Ishikawa (cell line): ENCODE measurements at regions not wholly inside any gene's neighbourhood (a gene's known extent, or its start where the extent isn't known, plus 50 kb on each side); places are given as distances from the start of the nearest gene placed in this dataset.

ENCODE experiments used
- CEBPB ChIP-seq: IDR thresholded peaks from 2 replicates; pipeline ENCODE4 v1.6.1; 2012
- CREB1 ChIP-seq: IDR thresholded peaks from 2 replicates; pipeline ENCODE4 v1.6.1; 2012; ENCODE audit warnings: low read depth
- EGR1 ChIP-seq: IDR thresholded peaks from 2 replicates; pipeline ENCODE4 v1.6.1; 2012
- EP300 ChIP-seq: IDR thresholded peaks from 2 replicates; pipeline ENCODE4 v1.6.1; 2012; ENCODE audit warnings: borderline replicate concordance
- FOXM1 ChIP-seq: IDR thresholded peaks from 2 replicates; pipeline ENCODE4 v1.6.1; 2012; ENCODE audit warnings: low read depth, borderline replicate concordance
- MAX ChIP-seq: IDR thresholded peaks from 2 replicates; pipeline ENCODE4 v1.6.1; 2012
- NFIC ChIP-seq: IDR thresholded peaks from 2 replicates; pipeline ENCODE4 v1.6.1; 2012
- RAD21 ChIP-seq: IDR thresholded peaks from 2 replicates; pipeline ENCODE4 v1.6.1; 2012; ENCODE audit warnings: low read depth
- TAF1 ChIP-seq: IDR thresholded peaks from 2 replicates; pipeline ENCODE4 v1.6.1; 2012; ENCODE audit warnings: low read depth, mild to moderate bottlenecking
- TCF12 ChIP-seq: IDR thresholded peaks from 2 replicates; pipeline ENCODE4 v1.6.1; 2012; ENCODE audit warnings: low read depth
- TEAD4 ChIP-seq: IDR thresholded peaks from 2 replicates; pipeline ENCODE4 v1.6.1; 2012
- YY1 ChIP-seq: IDR thresholded peaks from 2 replicates; pipeline ENCODE4 v1.6.1; 2012; ENCODE audit warnings: low read depth
- ZBTB7A ChIP-seq: IDR thresholded peaks from 2 replicates; pipeline ENCODE4 v1.6.1; 2012; ENCODE audit warnings: low read depth
- TF ChIP-seq, protein P1 (sequence below): IDR thresholded peaks from 2 replicates; pipeline ENCODE4 v1.6.1; 2012; ENCODE audit warnings: low read depth, mild to moderate bottlenecking
- TF ChIP-seq, protein P2 (sequence below): IDR thresholded peaks from 2 replicates; pipeline ENCODE4 v1.6.1; 2012

DNA sequence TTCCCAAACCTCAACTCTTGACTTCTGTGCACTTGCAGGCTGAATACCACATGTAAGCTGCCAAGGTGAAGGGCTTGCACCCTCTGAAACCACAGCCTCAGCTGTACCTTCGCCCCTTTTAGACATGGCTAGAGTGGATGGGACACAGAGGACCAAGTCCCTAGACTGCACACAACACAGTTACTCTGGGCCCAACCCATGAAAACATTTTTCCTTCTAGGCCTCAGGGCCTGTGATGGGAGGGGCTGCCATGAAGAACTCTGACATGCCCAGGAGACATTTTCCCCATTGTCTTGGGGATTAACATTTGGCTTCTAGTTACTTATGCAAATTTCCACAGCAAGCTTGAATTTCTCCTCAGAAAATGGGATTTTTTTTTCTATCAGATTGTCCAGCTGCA lies 331.0 kb upstream of the RGMB start:
- no peak for TF ChIP-seq CEBPB
- TF ChIP-seq TCF12, result no peak
- TF ChIP-seq MAX, result no peak
- TF ChIP-seq, protein P1, sequence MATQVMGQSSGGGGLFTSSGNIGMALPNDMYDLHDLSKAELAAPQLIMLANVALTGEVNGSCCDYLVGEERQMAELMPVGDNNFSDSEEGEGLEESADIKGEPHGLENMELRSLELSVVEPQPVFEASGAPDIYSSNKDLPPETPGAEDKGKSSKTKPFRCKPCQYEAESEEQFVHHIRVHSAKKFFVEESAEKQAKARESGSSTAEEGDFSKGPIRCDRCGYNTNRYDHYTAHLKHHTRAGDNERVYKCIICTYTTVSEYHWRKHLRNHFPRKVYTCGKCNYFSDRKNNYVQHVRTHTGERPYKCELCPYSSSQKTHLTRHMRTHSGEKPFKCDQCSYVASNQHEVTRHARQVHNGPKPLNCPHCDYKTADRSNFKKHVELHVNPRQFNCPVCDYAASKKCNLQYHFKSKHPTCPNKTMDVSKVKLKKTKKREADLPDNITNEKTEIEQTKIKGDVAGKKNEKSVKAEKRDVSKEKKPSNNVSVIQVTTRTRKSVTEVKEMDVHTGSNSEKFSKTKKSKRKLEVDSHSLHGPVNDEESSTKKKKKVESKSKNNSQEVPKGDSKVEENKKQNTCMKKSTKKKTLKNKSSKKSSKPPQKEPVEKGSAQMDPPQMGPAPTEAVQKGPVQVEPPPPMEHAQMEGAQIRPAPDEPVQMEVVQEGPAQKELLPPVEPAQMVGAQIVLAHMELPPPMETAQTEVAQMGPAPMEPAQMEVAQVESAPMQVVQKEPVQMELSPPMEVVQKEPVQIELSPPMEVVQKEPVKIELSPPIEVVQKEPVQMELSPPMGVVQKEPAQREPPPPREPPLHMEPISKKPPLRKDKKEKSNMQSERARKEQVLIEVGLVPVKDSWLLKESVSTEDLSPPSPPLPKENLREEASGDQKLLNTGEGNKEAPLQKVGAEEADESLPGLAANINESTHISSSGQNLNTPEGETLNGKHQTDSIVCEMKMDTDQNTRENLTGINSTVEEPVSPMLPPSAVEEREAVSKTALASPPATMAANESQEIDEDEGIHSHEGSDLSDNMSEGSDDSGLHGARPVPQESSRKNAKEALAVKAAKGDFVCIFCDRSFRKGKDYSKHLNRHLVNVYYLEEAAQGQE, result no peak
- TF ChIP-seq YY1, result no peak
- TF ChIP-seq FOXM1, result no peak

DNA sequence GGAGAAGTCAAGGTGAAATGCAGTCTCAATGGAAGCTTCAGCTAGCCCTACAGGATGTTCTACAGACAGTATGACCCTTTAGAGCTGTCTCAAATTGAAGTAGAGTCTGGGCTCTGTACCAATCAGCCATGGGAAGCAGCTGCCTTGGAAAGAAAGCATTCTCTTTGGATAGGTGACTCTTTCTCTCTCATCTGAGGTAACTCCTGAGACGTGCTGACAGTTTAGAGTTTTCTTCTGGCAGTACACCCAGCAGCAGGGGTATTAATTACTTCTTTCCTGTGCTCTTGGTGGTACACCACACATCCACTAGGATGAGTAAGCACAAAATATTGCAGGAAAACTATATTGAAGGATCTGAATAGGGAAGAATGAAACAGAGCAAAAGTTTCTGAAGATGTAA lies 329.6 kb upstream of the RGMB start:
- TF ChIP-seq CEBPB (no peak), EP300 (no peak), FOXM1 (no peak), CREB1 (no peak), MAX (no peak), EGR1 (no peak), NFIC (no peak)
- TF ChIP-seq, protein P1, result no peak

DNA sequence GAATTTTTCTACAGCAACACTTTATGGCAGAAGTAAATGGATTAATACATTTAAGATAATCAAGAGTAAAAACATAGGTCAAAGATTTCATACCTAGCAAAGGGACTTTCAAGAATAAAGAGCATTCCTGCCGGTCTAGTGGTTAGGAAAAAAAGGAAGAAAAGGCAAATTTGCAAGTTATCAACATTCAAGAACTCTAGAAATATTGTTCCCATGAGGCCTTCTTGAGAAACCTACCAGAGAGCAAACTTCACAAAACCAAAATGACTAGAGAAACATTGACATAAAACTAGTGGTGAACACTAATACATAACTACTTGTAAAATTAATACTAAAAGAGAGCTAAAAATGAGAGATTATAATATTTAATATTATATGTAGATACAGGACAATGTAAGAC lies 320.2 kb upstream of the RGMB start:
- TF ChIP-seq RAD21 (no peak), TCF12 (no peak), ZBTB7A (no peak), EP300 (no peak), TEAD4 (no peak), CREB1 (no peak), CEBPB (no peak), NFIC (no peak), MAX (no peak), TAF1 (no peak), FOXM1 (no peak), EGR1 (no peak), YY1 (no peak)
- TF ChIP-seq, protein P2, sequence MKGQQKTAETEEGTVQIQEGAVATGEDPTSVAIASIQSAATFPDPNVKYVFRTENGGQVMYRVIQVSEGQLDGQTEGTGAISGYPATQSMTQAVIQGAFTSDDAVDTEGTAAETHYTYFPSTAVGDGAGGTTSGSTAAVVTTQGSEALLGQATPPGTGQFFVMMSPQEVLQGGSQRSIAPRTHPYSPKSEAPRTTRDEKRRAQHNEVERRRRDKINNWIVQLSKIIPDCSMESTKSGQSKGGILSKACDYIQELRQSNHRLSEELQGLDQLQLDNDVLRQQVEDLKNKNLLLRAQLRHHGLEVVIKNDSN, result no peak
- TF ChIP-seq, protein P1, result no peak

DNA sequence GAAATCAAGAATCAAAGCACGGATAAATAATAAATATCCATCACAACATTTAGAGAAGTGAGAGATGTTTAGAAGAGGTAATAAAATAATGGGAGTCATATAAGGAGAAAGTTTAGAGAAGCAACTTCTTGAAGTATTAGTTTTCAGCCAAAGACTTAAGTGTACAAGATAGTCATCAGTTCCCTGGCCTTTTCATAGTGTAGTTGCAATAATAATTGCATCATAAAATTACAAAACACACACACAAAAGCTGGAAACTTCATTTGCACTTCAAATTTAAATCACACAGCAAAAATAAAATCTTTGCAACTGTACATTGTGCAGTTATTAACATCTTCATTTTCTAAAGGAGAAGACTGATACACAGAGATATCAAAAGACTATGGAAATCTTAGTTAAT lies 319.1 kb upstream of the RGMB start:
- TF ChIP-seq YY1 (no peak), RAD21 (no peak), TAF1 (no peak), FOXM1 (no peak), CEBPB (no peak), TCF12 (no peak), TEAD4 (no peak), EGR1 (no peak), NFIC (no peak), MAX (no peak), ZBTB7A (no peak), EP300 (no peak), CREB1 (no peak)
- TF ChIP-seq, protein P1, result no peak
- TF ChIP-seq, protein P2, result no peak
